HG02678 (cell line): ENCODE measurements at regions not wholly inside any gene's neighbourhood (a gene's known extent, or its start where the extent isn't known, plus 50 kb on each side); places are given as distances from the start of the nearest gene placed in this dataset.
A peak's percentile ranks its signal among the peaks of the same experiment; 100 is the strongest.
"Not testable (repeated sequence)": the region's sequence is repeated elsewhere in the genome, so short reads cannot be mapped to it uniquely, and the experiment has no call there.

ENCODE experiments used
- ATAC-seq: cut with Tn5 transposase; IDR thresholded peaks from one replicate; pipeline ENCODE4 v1.9.1; 2021; ENCODE audit warnings: mild to moderate bottlenecking, moderate library complexity; ENCODE audit not compliant: unreplicated experiment

GRCh38 chr12:47412601-47413236 lies 293.1 kb downstream of the RPAP3 start:
- ATAC-seq: no peak

- no peak for ATAC-seq
Observed at GRCh38 chr12:47411966-47412365, 293.9 kb downstream of the RPAP3 start.

- ATAC-seq: no peak
Observed at GRCh38 chr12:47410862-47411261, 295.0 kb downstream of the RPAP3 start.

GRCh38 chr12:47410383-47410782 lies 295.4 kb downstream of the RPAP3 start:
- no peak for ATAC-seq

GRCh38 chr12:47409310-47409987 lies 296.4 kb downstream of the RPAP3 start:
- ATAC-seq: no peak

GRCh38 chr12:47408171-47408871 lies 297.5 kb downstream of the RPAP3 start:
- ATAC-seq: peak; percentile 94

GRCh38 chr12:47407463-47408129 lies 298.2 kb downstream of the RPAP3 start:
- ATAC-seq: no peak

- ATAC-seq: no peak
Observed at GRCh38 chr12:47403681-47404080, 302.1 kb downstream of the RPAP3 start.

GRCh38 chr12:47401196-47401595 lies 304.6 kb downstream of the RPAP3 start:
- ATAC-seq: not testable (repeated sequence)

- ATAC-seq: no peak
Observed at GRCh38 chr12:47400266-47400665, 305.6 kb downstream of the RPAP3 start.

- ATAC-seq: no peak
Observed at GRCh38 chr12:47397664-47398281, 308.1 kb downstream of the RPAP3 start.

- no peak for ATAC-seq
Observed at GRCh38 chr12:47396902-47397663, 308.7 kb downstream of the RPAP3 start.

- ATAC-seq: no peak
Observed at GRCh38 chr12:47394070-47394469, 311.8 kb downstream of the RPAP3 start.

GRCh38 chr12:47393403-47393790 lies 312.4 kb downstream of the RPAP3 start:
- no peak for ATAC-seq

- ATAC-seq: no peak
Observed at GRCh38 chr12:47391566-47391965, 311.8 kb upstream of the AMIGO2 start.

- ATAC-seq: no peak
Observed at GRCh38 chr12:47388712-47389111, 309.0 kb upstream of the AMIGO2 start.

- ATAC-seq: no peak
Observed at GRCh38 chr12:47387994-47388393, 308.2 kb upstream of the AMIGO2 start.

GRCh38 chr12:47385653-47386052 lies 305.9 kb upstream of the AMIGO2 start:
- ATAC-seq: no peak

GRCh38 chr12:47383942-47384341 lies 304.2 kb upstream of the AMIGO2 start:
- no peak for ATAC-seq

- no peak for ATAC-seq
Observed at GRCh38 chr12:47382305-47382704, 302.5 kb upstream of the AMIGO2 start.
